SH-SY5Y (cell line): ENCODE measurements at regions not wholly inside any gene's neighbourhood (a gene's known extent, or its start where the extent isn't known, plus 50 kb on each side); places are given as distances from the start of the nearest gene placed in this dataset.

Source experiments
- GATA2 ChIP-seq: IDR thresholded peaks from 2 replicates; pipeline ENCODE4 v1.6.1; 2011; ENCODE audit warnings: mild to moderate bottlenecking, low read depth, low read length
- GATA3 ChIP-seq: IDR thresholded peaks from 2 replicates; pipeline ENCODE4 v1.6.1; 2011; ENCODE audit warnings: low read depth, mild to moderate bottlenecking, low read length, moderate library complexity

- TF ChIP-seq GATA2 = no peak
- no peak for TF ChIP-seq GATA3
Measured at GRCh38 chr2:67585400-67585799, 188.3 kb downstream of the ETAA1 start.
